ENCODE measurements at regions not wholly inside any gene's neighbourhood (a gene's known extent, or its start where the extent isn't known, plus 50 kb on each side); places are given as distances from the start of the nearest gene placed in this dataset.

- Mint-ChIP-seq H3K4me3 (no peak overlapping the region), H3K36me3 (no peaks in the 10 kb centered on the region), H3K27me3 (ENCODE audit: low read depth in 3 of 3) (peaks cover 0 to 3% (median 1%) of the 10 kb centered on the region in 3 donors), H3K4me1 (no peaks in the 10 kb centered on the region), H3K27ac (no peak overlapping the region), H3K9me3 (peaks cover 0 to 19% (median 6%) of the 10 kb centered on the region in 7 donors)
- H3K4me1 ChIP-seq (ENCODE audit: control insufficient read depth in 1 of 2, insufficient read depth in 2 of 2, low read length in 2 of 2) = no peaks in the 10 kb centered on the region
- no peak overlapping the region for H3K27ac ChIP-seq (ENCODE audit: low read depth in 1 of 2, low read length in 2 of 2)
- WGBS (ENCODE audit: insufficient coverage) = 87% methylated on average over 10 of the region's 10 CpGs
- no peak overlapping the region for H3K4me2 ChIP-seq (replicated peaks; ENCODE audit: extremely low read depth, low read length, poor library complexity, severe bottlenecking)
- no peak overlapping the region for H2AFZ ChIP-seq (ENCODE audit: insufficient read depth, low read depth, low read length, poor library complexity, severe bottlenecking)
- no peaks in the 10 kb centered on the region for H4K20me1 ChIP-seq (ENCODE audit: insufficient read depth, low read length)
- H3K4me3 ChIP-seq (replicated peaks in 1 of 3; ENCODE audit: low read depth in 2 of 3, low read length in 3 of 3) = no peak overlapping the region
- no peak for DNase-seq
- H3K79me2 ChIP-seq (ENCODE audit: insufficient read depth, low read length) = no peaks in the 10 kb centered on the region
- H3K9ac ChIP-seq (ENCODE audit: insufficient read depth, low read length, poor library complexity, severe bottlenecking) = no peak overlapping the region
- peaks cover 10 to 14% of the 10 kb centered on the region in 2 donors for H3K9me3 ChIP-seq (replicated peaks in 1 of 2; ENCODE audit: control insufficient read depth in 1 of 2, insufficient read depth in 1 of 2, low read length in 2 of 2)
- no peak for TF ChIP-seq CTCF (IDR thresholded peaks at IDR 0.05)
- no peaks in the 10 kb centered on the region for H3K27me3 ChIP-seq (ENCODE audit: control insufficient read depth in 2 of 2, insufficient read depth in 2 of 2, low read length in 2 of 2)
- intact Hi-C loops (cut with micrococcal nuclease) = no loop called here
- no peaks in the 10 kb centered on the region for H3K36me3 ChIP-seq (replicated peaks in 1 of 2; ENCODE audit: control insufficient read depth in 1 of 2, insufficient read depth in 2 of 2, low read length in 2 of 2)
These were observed 1168.5 kb upstream of the ADGRL2 start for GRCh38 chr1:80632284-80632683.

- H3K9ac ChIP-seq (ENCODE audit: insufficient read depth, low read length, poor library complexity, severe bottlenecking) = no peak overlapping the region
- Mint-ChIP-seq H3K4me3 (no peak overlapping the region), H3K27me3 (ENCODE audit: low read depth in 3 of 3) (peaks cover 0 to 2% (median 1%) of the 10 kb centered on the region in 3 donors), H3K4me1 (no peaks in the 10 kb centered on the region), H3K9me3 (peaks cover 0 to 17% (median 6%) of the 10 kb centered on the region in 7 donors), H3K36me3 (no peaks in the 10 kb centered on the region), H3K27ac (no peak overlapping the region)
- H3K27ac ChIP-seq (ENCODE audit: low read depth in 1 of 2, low read length in 2 of 2) = no peak overlapping the region
- no peak for DNase-seq
- intact Hi-C loops (cut with micrococcal nuclease) = no loop called here
- no peaks in the 10 kb centered on the region for H3K36me3 ChIP-seq (replicated peaks in 1 of 2; ENCODE audit: control insufficient read depth in 1 of 2, insufficient read depth in 2 of 2, low read length in 2 of 2)
- H4K20me1 ChIP-seq (ENCODE audit: insufficient read depth, low read length) = no peaks in the 10 kb centered on the region
- H3K4me2 ChIP-seq (replicated peaks; ENCODE audit: extremely low read depth, low read length, poor library complexity, severe bottlenecking) = no peak overlapping the region
- TF ChIP-seq CTCF (IDR thresholded peaks at IDR 0.05) = no peak
- no peak overlapping the region for H3K4me3 ChIP-seq (replicated peaks in 1 of 3; ENCODE audit: low read depth in 2 of 3, low read length in 3 of 3)
- H3K79me2 ChIP-seq (ENCODE audit: insufficient read depth, low read length) = no peaks in the 10 kb centered on the region
- no peaks in the 10 kb centered on the region for H3K4me1 ChIP-seq (ENCODE audit: control insufficient read depth in 1 of 2, insufficient read depth in 2 of 2, low read length in 2 of 2)
- no peak overlapping the region for H2AFZ ChIP-seq (ENCODE audit: insufficient read depth, low read depth, low read length, poor library complexity, severe bottlenecking)
- no peaks in the 10 kb centered on the region for H3K27me3 ChIP-seq (ENCODE audit: control insufficient read depth in 2 of 2, insufficient read depth in 2 of 2, low read length in 2 of 2)
- 80% methylated on average over 2 of the region's 3 CpGs for WGBS (ENCODE audit: insufficient coverage)
- peaks cover 10 to 12% of the 10 kb centered on the region in 2 donors for H3K9me3 ChIP-seq (replicated peaks in 1 of 2; ENCODE audit: control insufficient read depth in 1 of 2, insufficient read depth in 1 of 2, low read length in 2 of 2)
These were observed 1171.4 kb upstream of the ADGRL2 start for GRCh38 chr1:80629304-80629837.
